ENCODE measurements at regions not wholly inside any gene's neighbourhood (a gene's known extent, or its start where the extent isn't known, plus 50 kb on each side); places are given as distances from the start of the nearest gene placed in this dataset.

GRCh38 chr6:26225848-26226578, 138.8 kb downstream of the HFE start:
- TF ChIP-seq CTCF (conservative IDR thresholded peaks at IDR 0.05) (no peak), EZH2 (IDR thresholded peaks at IDR 0.05; ENCODE audit: low read depth) (no peak)
